22Rv1 (cell line): ENCODE measurements at regions not wholly inside any gene's neighbourhood (a gene's known extent, or its start where the extent isn't known, plus 50 kb on each side); places are given as distances from the start of the nearest gene placed in this dataset.
"Not testable (repeated sequence)": the region's sequence is repeated elsewhere in the genome, so short reads cannot be mapped to it uniquely, and the experiment has no call there.

Experiments used
- H3K27ac ChIP-seq: fragments of 450-650 bp; 2 replicates; pipeline ENCODE4 v1.5.1; 2017
- CTCF ChIP-seq: fragments of 450-650 bp; IDR thresholded peaks from 2 replicates; pipeline ENCODE4 v1.5.1; 2017; ENCODE audit warnings: mild to moderate bottlenecking
- ZFX ChIP-seq: fragments of 450-650 bp; IDR thresholded peaks from 2 replicates; pipeline ENCODE4 v1.6.1; 2017; ENCODE audit warnings: antibody characterized with exemption, borderline replicate concordance

- TF ChIP-seq ZFX, result no peak
- no peak for TF ChIP-seq CTCF
- H3K27ac ChIP-seq, result no peak overlapping the region
These were observed 218.8 kb upstream of the NOCT start for GRCh38 chr4:138796761-138797160.

GRCh38 chr4:138790706-138791340 is 224.8 kb upstream of the NOCT start:
- TF ChIP-seq ZFX, result no peak
- TF ChIP-seq CTCF, result no peak
- no peak overlapping the region for H3K27ac ChIP-seq

GRCh38 chr4:138789796-138790195 is 225.8 kb upstream of the NOCT start:
- no peak overlapping the region for H3K27ac ChIP-seq
- TF ChIP-seq CTCF (no peak), ZFX (no peak)

- no peak for TF ChIP-seq ZFX
- no peak for TF ChIP-seq CTCF
- no peak overlapping the region for H3K27ac ChIP-seq
These were observed 226.7 kb upstream of the NOCT start for GRCh38 chr4:138788857-138789256.

- TF ChIP-seq ZFX (no peak), CTCF (no peak)
- H3K27ac ChIP-seq, result no peak overlapping the region
These were observed 227.3 kb upstream of the NOCT start for GRCh38 chr4:138788267-138788790.

GRCh38 chr4:138779761-138780160 is 235.8 kb upstream of the NOCT start:
- not testable (repeated sequence) for H3K27ac ChIP-seq

GRCh38 chr4:138775890-138776289 is 239.7 kb upstream of the NOCT start:
- no peak for TF ChIP-seq CTCF
- no peak for TF ChIP-seq ZFX
- no peak overlapping the region for H3K27ac ChIP-seq

- H3K27ac ChIP-seq, result no peak overlapping the region
- TF ChIP-seq ZFX (no peak), CTCF (no peak)
These were observed 240.1 kb upstream of the NOCT start for GRCh38 chr4:138775489-138775888.
